HG02798 (cell line): ENCODE measurements at regions not wholly inside any gene's neighbourhood (a gene's known extent, or its start where the extent isn't known, plus 50 kb on each side); places are given as distances from the start of the nearest gene placed in this dataset.
"Not testable (repeated sequence)": the region's sequence is repeated elsewhere in the genome, so short reads cannot be mapped to it uniquely, and the experiment has no call there.

ENCODE experiments used
- ATAC-seq: cut with Tn5 transposase; IDR thresholded peaks from one replicate; pipeline ENCODE4 v1.9.1; 2021; ENCODE audit warnings: mild to moderate bottlenecking; ENCODE audit not compliant: unreplicated experiment, poor library complexity

- ATAC-seq: no peak
These were observed 909.7 kb upstream of the AUTS2 start for GRCh38 chr7:68688416-68689086.

DNA sequence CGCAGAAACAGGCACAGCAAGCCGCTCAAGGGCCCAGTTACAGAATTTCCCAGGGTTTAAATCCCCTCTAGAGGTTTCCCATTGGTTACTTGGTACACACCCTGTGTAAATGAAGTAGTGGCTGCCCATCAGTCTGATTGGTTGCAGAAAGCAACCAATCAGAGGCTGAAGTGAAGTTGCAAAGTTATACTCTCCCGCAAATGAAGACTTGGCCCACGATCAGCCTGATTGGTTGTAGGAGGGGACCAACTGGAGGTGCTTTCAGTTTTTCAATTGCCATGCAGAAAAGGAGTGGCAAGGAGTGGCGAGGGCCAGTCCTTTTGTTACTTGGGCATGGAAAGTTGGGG is 909.2 kb upstream of the AUTS2 start:
- ATAC-seq: no peak

DNA sequence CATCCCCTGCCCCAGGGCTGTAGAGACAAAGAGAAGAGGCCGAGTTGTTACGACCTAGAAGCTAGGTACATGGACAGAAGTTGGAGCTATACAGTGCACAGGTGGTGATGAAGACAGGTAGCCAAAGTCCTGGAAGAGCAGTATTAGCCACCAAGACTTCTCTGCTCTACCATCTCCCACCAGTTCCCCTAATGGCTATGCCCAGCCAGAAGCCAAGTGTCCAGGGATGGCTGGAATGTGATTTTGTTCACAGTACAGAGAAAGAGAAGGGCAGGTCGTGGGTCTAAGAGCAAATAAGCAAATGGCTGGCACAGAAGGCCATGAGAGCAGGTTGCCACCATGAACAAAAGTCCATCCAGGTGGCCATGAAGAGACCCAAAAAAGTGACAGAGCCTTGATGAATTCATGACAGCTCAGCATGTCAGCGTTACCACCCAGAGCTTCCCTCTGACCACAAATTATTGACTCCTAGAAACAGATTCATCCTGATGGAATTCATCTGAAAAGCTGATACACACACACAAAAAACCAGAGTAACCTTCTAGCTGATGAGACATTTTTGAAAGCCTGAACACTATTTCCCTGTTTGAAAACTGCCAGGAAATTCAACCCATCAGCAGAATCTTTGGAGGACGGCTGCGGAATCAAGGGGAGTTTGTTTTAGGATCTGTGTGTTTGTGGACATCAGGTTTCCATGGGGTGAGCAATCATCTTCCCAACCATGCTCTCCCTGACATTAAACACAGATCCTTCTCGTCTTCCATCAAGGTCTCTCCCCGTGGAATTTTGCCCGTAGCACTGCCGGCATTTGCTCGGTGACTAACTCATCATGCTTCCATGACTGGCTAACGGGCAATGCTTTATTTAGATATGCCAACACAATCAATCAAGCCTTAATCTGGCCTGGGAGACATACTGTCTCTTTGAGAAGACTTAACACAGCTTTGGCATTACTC is 906.7 kb upstream of the AUTS2 start:
- no peak for ATAC-seq

GRCh38 chr7:68692511-68692910 is 905.8 kb upstream of the AUTS2 start:
- ATAC-seq: no peak

- no peak for ATAC-seq
These were observed 903.6 kb upstream of the AUTS2 start for GRCh38 chr7:68694656-68695055.

- no peak for ATAC-seq
These were observed 900.4 kb upstream of the AUTS2 start for GRCh38 chr7:68697796-68698280.

DNA sequence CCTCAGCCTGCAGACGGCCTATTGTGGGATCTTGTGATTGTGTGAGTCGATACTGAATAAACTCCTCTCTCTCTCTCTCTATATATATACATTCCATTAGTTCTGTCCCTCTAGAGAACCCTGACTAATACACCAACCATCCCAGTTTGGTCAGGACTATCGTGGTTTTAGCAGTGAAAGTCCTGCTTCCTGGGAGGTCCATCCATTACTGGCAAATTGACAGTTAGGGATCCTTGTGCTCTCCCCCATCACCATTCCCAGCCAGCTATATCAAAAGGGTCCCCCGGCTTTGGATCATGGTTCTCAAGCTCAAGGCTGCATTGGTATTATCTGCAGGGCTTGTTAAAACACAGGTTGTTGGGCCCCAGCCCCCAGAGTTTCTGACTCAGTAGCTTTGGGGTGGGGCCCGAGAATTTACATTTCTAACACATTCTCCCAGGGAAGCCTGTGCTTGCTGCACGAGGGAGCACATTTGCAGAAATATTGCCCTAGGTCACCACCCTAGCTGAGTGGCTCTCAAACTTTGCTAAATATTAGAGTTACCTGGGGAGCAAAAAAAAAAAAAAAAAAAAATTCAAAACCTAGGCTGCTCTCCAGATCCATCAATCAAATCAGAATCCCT is 899.1 kb upstream of the AUTS2 start:
- ATAC-seq: no peak

GRCh38 chr7:68700414-68700813 is 897.9 kb upstream of the AUTS2 start:
- ATAC-seq: no peak

GRCh38 chr7:68706291-68706690 is 892.0 kb upstream of the AUTS2 start:
- no peak for ATAC-seq

DNA sequence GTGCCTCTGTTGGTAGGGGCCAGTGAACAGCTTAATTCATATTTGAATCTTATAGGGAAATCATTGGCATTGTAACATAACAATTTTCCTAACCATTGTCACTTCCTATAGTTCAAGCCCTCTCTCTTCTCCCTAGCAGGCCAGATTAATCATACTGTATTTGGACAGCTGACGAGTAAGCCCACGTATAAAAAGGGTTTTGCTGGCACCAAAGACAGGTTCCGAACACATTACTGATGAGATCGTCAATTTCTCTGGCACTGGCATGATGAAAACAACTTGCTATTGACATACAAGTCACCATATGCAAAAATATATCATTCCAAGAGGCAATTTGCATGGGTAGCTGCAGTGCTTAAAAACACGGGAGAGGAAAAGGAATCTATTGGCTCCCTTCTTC is 891.1 kb upstream of the AUTS2 start:
- ATAC-seq: no peak

GRCh38 chr7:68707958-68708357 is 890.3 kb upstream of the AUTS2 start:
- ATAC-seq: no peak

- ATAC-seq: no peak
These were observed 885.2 kb upstream of the AUTS2 start for GRCh38 chr7:68712956-68713495.

DNA sequence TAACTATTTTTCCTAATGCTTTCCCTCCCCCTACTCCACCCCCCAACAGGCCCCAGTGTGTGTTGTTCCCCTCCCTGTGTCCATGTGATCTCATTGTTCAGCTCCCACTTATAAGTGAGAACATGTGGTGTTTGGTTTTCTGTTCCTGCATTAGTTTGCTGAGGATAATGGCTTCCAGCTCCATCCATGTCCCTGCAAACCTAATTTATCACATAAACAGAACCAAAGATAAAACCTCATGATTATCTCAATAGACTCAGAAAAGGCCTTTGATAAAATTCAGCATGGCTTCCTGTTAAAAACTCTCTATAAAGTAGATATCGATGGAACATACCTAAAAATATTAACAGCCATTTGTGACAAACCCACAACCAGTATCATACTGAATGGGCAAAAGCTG is 884.1 kb upstream of the AUTS2 start:
- ATAC-seq: not testable (repeated sequence)

- no peak for ATAC-seq
These were observed 882.4 kb upstream of the AUTS2 start for GRCh38 chr7:68715907-68716306.

- ATAC-seq: no peak
These were observed 881.1 kb upstream of the AUTS2 start for GRCh38 chr7:68717176-68717575.

GRCh38 chr7:68718097-68718551 is 880.2 kb upstream of the AUTS2 start:
- ATAC-seq: no peak

DNA sequence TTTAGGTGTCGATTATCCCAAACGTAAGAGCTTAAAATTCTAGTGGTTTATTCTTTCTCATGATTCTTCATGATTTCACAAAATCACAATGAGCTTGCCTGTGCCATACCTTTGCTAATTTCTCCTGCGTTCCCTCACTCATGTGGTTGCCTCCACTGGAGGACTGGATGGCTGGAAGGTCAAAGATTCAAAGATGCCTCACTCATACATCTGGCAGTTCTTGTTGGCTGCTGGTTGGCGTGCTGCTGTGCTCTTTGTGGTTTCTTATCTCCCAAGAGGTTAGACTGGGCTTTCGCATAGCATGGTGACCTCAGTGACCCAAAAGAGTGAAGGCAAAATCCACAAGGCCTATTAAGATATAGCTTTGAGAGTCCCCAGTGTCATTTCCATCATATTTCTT is 877.6 kb upstream of the AUTS2 start:
- ATAC-seq: no peak

DNA sequence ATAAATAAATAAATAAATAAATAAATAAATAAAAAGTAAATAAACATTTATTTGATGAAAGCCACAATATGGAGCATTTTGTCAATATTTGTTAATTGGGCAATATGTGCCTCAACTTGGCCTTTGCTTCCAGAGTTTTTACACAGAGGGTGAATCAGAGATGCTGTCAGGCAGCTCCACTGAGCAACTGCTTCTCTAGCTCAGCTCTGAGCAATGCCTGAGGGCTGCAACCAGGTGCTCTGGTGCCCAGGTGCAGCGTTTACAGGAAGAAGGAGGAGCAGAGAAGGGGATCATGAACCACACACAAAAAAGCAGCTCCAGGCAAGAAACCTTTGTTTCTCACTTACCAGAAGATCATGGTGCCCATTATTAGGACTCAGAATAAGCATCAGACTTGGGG is 876.2 kb upstream of the AUTS2 start:
- ATAC-seq: no peak

- no peak for ATAC-seq
These were observed 873.3 kb upstream of the AUTS2 start for GRCh38 chr7:68724965-68725364.

DNA sequence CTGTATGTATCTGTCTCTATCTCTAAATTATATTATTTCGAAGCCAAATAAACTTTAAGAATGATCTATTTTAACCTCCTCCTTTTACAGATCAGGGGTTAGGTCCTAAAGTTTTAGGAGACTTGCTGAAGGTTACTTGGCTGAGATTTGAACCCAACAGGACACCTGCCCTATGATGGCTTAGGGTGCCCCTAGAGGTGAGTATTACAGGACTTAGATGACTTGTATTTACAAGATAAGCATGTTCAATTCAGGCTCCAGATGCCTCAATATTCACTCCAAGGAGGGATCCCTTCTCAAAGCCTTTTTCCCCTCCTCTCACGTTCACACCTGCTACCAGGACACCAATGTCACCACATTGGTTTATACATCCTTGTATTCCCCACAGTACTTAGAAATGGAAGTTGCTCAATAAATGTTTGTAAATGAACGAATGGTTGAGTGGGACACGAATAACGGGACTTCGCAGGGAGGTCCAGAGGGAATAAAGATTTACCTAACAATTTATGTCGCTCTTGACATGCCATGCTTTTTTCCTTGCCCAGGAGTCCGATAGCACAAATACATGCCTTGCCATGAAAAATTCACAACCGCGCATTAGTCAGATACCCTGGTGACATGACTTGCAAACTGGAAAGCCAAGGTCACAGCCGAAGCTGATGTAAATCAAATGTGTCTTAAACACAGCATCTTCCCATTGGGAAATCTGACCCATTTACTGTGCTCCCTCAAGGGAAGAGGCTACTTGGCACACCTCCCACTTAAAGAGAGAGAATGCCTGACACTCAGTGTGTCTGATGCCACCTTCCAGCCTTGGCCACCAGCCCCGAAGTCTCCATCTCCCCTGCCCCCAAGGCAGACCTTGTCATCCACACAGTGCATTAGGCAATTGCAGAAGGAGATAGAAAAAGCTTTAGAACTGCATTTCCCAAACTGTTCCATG is 872.2 kb upstream of the AUTS2 start:
- no peak for ATAC-seq
